ENCODE measurements at regions not wholly inside any gene's neighbourhood (a gene's known extent, or its start where the extent isn't known, plus 50 kb on each side); places are given as distances from the start of the nearest gene placed in this dataset.

- no peak for DNase-seq
Measured at GRCh38 chr10:33126742-33127141, 168.7 kb upstream of the ITGB1 start.

GRCh38 chr10:33125522-33126517, 167.8 kb upstream of the ITGB1 start:
- no peak for DNase-seq

GRCh38 chr10:33125111-33125510, 167.1 kb upstream of the ITGB1 start:
- no peak for DNase-seq

GRCh38 chr10:33123680-33124079, 165.7 kb upstream of the ITGB1 start:
- no peak for DNase-seq

GRCh38 chr10:33122014-33122809, 164.2 kb upstream of the ITGB1 start:
- no peak for DNase-seq

- no peak for DNase-seq
Measured at GRCh38 chr10:33120700-33121099, 162.7 kb upstream of the ITGB1 start.

- DNase-seq, result no peak
Measured at GRCh38 chr10:33120275-33120674, 162.2 kb upstream of the ITGB1 start.

GRCh38 chr10:33117816-33118215, 159.8 kb upstream of the ITGB1 start:
- no peak for DNase-seq

GRCh38 chr10:33117230-33117629, 159.2 kb upstream of the ITGB1 start:
- no peak for DNase-seq

- DNase-seq, result peak; percentile 0
Measured at GRCh38 chr10:33115738-33116719, 158.0 kb upstream of the ITGB1 start.

GRCh38 chr10:33114451-33114952, 156.5 kb upstream of the ITGB1 start:
- no peak for DNase-seq

- DNase-seq, result no peak
Measured at GRCh38 chr10:33113466-33113865, 155.4 kb upstream of the ITGB1 start.

GRCh38 chr10:33112831-33113455, 154.9 kb upstream of the ITGB1 start:
- no peak for DNase-seq

- DNase-seq, result no peak
Measured at GRCh38 chr10:33111488-33112051, 153.5 kb upstream of the ITGB1 start.

- DNase-seq, result no peak
Measured at GRCh38 chr10:33109788-33110469, 151.9 kb upstream of the ITGB1 start.

- no peak for DNase-seq
Measured at GRCh38 chr10:33109384-33109783, 151.4 kb upstream of the ITGB1 start.

GRCh38 chr10:33107953-33108352, 149.9 kb upstream of the ITGB1 start:
- no peak for DNase-seq

- DNase-seq, result no peak
Measured at GRCh38 chr10:33106767-33107166, 148.7 kb upstream of the ITGB1 start.

- no peak for DNase-seq
Measured at GRCh38 chr10:33103863-33104379, 145.9 kb upstream of the ITGB1 start.

- DNase-seq, result no peak
Measured at GRCh38 chr10:33102071-33102470, 144.0 kb upstream of the ITGB1 start.

- DNase-seq, result no peak
Measured at GRCh38 chr10:33101392-33101787, 143.4 kb upstream of the ITGB1 start.

Measured in NCI-H526 treated with DMSO at 0.1 percent for 48 hours (cell line).